AG08396 (cell line): ENCODE measurements at regions not wholly inside any gene's neighbourhood (a gene's known extent, or its start where the extent isn't known, plus 50 kb on each side); places are given as distances from the start of the nearest gene placed in this dataset.
"Not testable (repeated sequence)": the region's sequence is repeated elsewhere in the genome, so short reads cannot be mapped to it uniquely, and the experiment has no call there.

Experiments
- DNase-seq: peaks from one replicate; pipeline ENCODE4 v3.0.0; 2012; ENCODE audit warnings: low spot score, mixed read lengths

GRCh38 chr12:82634495-82635258 lies 52.0 kb upstream of the TMTC2 start:
- DNase-seq, result not testable (repeated sequence)

GRCh38 chr12:82635263-82635662 lies 51.4 kb upstream of the TMTC2 start:
- no peak for DNase-seq
